Peyer's patch (tissue), 4 donors: ENCODE measurements at regions not wholly inside any gene's neighbourhood (a gene's known extent, or its start where the extent isn't known, plus 50 kb on each side); places are given as distances from the start of the nearest gene placed in this dataset.

Experiments
- POLR2A ChIP-seq, 2 donors: fragments of 450-650 bp; IDR thresholded peaks; one replicate each; pipeline ENCODE4 v1.5.1; 2017; ENCODE audit warnings: antibody characterized with exemption in 2 of 2, mild to moderate bottlenecking in 2 of 2, moderate library complexity in 2 of 2
- TF ChIP-seq, protein P1 (sequence below), 6 experiments: fragments of 450-650 bp in 4 of 6; fragments of 200-600 bp in 2 of 6; sonication (generic) in 1 of 6; IDR thresholded peaks; one replicate each; pipeline ENCODE4 v1.5.1; 2017 to 2019; ENCODE audit warnings: antibody characterized with exemption in 6 of 6, mild to moderate bottlenecking in 3 of 6, moderate library complexity in 1 of 6

DNA sequence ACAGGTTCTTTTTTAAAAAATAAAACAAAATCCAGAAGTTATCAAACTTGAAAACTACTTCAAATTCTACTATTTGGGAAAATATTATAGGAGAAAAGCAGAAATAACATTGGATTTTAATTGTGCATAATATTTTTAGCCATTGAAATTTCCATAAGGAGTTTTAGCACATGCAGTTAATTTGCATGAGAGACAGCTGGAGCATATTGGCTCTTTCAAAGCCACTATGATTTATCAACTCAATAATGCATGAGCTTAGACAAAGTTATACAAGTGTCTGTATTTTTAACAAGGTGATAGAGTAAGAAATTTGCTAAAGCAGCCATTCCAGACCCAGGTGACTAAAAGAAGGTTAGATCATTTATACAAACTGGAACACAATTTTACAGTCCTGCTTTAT lies 189.0 kb upstream of the TFAP2D start:
- no peak for TF ChIP-seq POLR2A (IDR thresholded peaks at IDR 0.05)
- TF ChIP-seq, protein P1, sequence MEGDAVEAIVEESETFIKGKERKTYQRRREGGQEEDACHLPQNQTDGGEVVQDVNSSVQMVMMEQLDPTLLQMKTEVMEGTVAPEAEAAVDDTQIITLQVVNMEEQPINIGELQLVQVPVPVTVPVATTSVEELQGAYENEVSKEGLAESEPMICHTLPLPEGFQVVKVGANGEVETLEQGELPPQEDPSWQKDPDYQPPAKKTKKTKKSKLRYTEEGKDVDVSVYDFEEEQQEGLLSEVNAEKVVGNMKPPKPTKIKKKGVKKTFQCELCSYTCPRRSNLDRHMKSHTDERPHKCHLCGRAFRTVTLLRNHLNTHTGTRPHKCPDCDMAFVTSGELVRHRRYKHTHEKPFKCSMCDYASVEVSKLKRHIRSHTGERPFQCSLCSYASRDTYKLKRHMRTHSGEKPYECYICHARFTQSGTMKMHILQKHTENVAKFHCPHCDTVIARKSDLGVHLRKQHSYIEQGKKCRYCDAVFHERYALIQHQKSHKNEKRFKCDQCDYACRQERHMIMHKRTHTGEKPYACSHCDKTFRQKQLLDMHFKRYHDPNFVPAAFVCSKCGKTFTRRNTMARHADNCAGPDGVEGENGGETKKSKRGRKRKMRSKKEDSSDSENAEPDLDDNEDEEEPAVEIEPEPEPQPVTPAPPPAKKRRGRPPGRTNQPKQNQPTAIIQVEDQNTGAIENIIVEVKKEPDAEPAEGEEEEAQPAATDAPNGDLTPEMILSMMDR (IDR thresholded peaks at IDR 0.05): no peak
